PC-9 (cell line): ENCODE measurements at regions not wholly inside any gene's neighbourhood (a gene's known extent, or its start where the extent isn't known, plus 50 kb on each side); places are given as distances from the start of the nearest gene placed in this dataset.

ENCODE experiments used
- BruUV-seq: library from RNA; stranded (reverse); fragments of 400-500 nt; replicated peaks from 2 replicates; lab custom pipeline; 2021; lab: Mats Ljungman, UMichigan
- CTCF ChIA-PET: fragments of 300-600 bp; sonication (Branson Sonifier 250); formaldehyde crosslinking; loops from one replicate; lab custom pipeline; 2022; ENCODE audit warnings: antibody characterized with exemption; lab: Charles Lee
- POLR2A ChIA-PET: fragments of 300-600 bp; sonication (Branson Sonifier 250); formaldehyde crosslinking; loops from one replicate; lab custom pipeline; 2022; ENCODE audit warnings: antibody characterized with exemption; ENCODE audit not compliant: unreplicated experiment; lab: Charles Lee
- DNase-seq, 2 experiments: peaks; one replicate each; pipeline versions ENCODE4 v3.0.0 to v3.0.0-alpha.2; 2015 to 2022; ENCODE audit warnings: mixed read lengths in 1 of 2
- H2AFZ ChIP-seq: fragments of 200-600 bp; sonication (generic); 2 replicates; pipeline ENCODE4 v1.8.1; 2017; ENCODE audit warnings: antibody characterized with exemption
- H3F3A ChIP-seq: fragments of 200-600 bp; sonication (generic); 2 replicates; pipeline ENCODE4 v1.8.1; 2017; ENCODE audit warnings: antibody characterized with exemption, mild to moderate bottlenecking, low read depth; ENCODE audit not compliant: insufficient read depth
- H3K27ac ChIP-seq: fragments of 200-600 bp; sonication (generic); 2 replicates; pipeline ENCODE4 v1.6.1; 2016; ENCODE audit warnings: mixed run types
- H3K27me3 ChIP-seq: fragments of 200-600 bp; sonication (generic); 2 replicates; pipeline ENCODE4 v1.6.1; 2016; ENCODE audit warnings: low read depth, mixed run types; ENCODE audit not compliant: insufficient read depth
- H3K36me3 ChIP-seq: fragments of 200-600 bp; sonication (generic); 2 replicates; pipeline ENCODE4 v1.6.1; 2016; ENCODE audit warnings: low read depth, mixed run types
- H3K4me1 ChIP-seq: fragments of 200-600 bp; sonication (generic); replicated peaks from 2 replicates; pipeline ENCODE4 v1.6.1; 2016; ENCODE audit warnings: mixed run types; ENCODE audit not compliant: insufficient read depth
- H3K4me2 ChIP-seq: fragments of 200-600 bp; sonication (generic); 2 replicates; pipeline ENCODE4 v1.6.1; 2017; ENCODE audit warnings: mixed run types
- H3K4me3 ChIP-seq: fragments of 200-600 bp; sonication (generic); 2 replicates; pipeline ENCODE4 v1.6.1; 2016; ENCODE audit warnings: mixed run types
- H3K79me2 ChIP-seq: fragments of 200-600 bp; sonication (generic); 2 replicates; pipeline ENCODE4 v1.6.1; 2017; ENCODE audit warnings: low read depth, mixed run types
- H3K9me2 ChIP-seq: fragments of 200-600 bp; sonication (generic); 2 replicates; pipeline ENCODE4 v1.8.1; 2017; ENCODE audit warnings: mild to moderate bottlenecking; ENCODE audit not compliant: insufficient read depth
- H3K9me3 ChIP-seq: fragments of 200-600 bp; sonication (generic); 2 replicates; pipeline ENCODE4 v1.8.1; 2016; ENCODE audit warnings: low read depth; ENCODE audit not compliant: insufficient read depth
- H4K20me1 ChIP-seq: fragments of 200-600 bp; sonication (generic); 2 replicates; pipeline ENCODE4 v1.8.1; 2017; ENCODE audit not compliant: insufficient read depth
- EZH2 ChIP-seq: fragments of 200-600 bp; sonication (generic); IDR thresholded peaks from 2 replicates; pipeline ENCODE4 v1.8.0; 2017; ENCODE audit warnings: antibody characterized with exemption, low read depth
- intact Hi-C: fragments of 100-400 bp; cut with micrococcal nuclease; formaldehyde crosslinking; loops from one replicate; pipeline ENCODE4 v1.10.0; 2022; ENCODE audit not compliant: unreplicated experiment
- TF ChIP-seq, protein P1 (sequence below): fragments of 200-600 bp; sonication (generic); conservative IDR thresholded peaks from 2 replicates; pipeline ENCODE4 v1.6.1; 2017; ENCODE audit warnings: mixed run types, antibody characterized with exemption, mild to moderate bottlenecking, moderate library complexity

DNA sequence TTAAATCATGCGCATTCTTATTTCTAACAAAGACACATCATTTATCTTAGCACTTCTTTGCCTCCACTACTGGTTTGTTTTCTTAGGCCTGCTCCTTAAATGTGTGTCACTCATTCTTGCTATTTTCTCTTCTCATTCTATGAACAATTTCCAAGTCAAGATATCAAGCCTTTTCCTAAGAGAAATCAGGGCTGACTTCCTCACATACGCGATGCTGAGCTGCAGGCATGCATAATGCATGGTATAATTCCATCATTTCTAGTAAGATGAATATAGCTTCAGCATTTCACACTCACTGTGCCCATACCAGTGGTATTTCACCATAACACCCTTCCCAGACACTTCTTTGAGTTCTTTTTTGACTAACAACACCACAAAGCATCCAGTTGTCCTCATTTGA, 838.9 kb upstream of the DDX18 start:
- BruUV-seq = no TSS peak
- Histone ChIP-seq H3K4me2 (no peak overlapping the region), H3K79me2 (no peaks in the 10 kb centered on the region), H3K36me3 (no peaks in the 10 kb centered on the region), H3K4me1 (no peaks in the 10 kb centered on the region), H3K27me3 (no peaks in the 10 kb centered on the region), H3K27ac (no peak overlapping the region), H4K20me1 (no peaks in the 10 kb centered on the region), H2AFZ (no peak overlapping the region), H3K9me3 (no peaks in the 10 kb centered on the region), H3K9me2 (no peaks in the 10 kb centered on the region), H3K4me3 (no peak overlapping the region), H3F3A (no peaks in the 10 kb centered on the region)
- ChIA-PET CTCF (no interaction called here), POLR2A (no interaction called here)
- no peak for DNase-seq
- TF ChIP-seq EZH2 = no peak
- TF ChIP-seq, protein P1, sequence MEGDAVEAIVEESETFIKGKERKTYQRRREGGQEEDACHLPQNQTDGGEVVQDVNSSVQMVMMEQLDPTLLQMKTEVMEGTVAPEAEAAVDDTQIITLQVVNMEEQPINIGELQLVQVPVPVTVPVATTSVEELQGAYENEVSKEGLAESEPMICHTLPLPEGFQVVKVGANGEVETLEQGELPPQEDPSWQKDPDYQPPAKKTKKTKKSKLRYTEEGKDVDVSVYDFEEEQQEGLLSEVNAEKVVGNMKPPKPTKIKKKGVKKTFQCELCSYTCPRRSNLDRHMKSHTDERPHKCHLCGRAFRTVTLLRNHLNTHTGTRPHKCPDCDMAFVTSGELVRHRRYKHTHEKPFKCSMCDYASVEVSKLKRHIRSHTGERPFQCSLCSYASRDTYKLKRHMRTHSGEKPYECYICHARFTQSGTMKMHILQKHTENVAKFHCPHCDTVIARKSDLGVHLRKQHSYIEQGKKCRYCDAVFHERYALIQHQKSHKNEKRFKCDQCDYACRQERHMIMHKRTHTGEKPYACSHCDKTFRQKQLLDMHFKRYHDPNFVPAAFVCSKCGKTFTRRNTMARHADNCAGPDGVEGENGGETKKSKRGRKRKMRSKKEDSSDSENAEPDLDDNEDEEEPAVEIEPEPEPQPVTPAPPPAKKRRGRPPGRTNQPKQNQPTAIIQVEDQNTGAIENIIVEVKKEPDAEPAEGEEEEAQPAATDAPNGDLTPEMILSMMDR = no peak
- intact Hi-C loops = no loop called here

GRCh38 chr2:116979916-116980764, 834.4 kb upstream of the DDX18 start:
- intact Hi-C loops = no loop called here
- TF ChIP-seq, protein P1 = no peak
- no peak for TF ChIP-seq EZH2

GRCh38 chr2:116987447-116987846, 827.0 kb upstream of the DDX18 start:
- no peak overlapping the region for H3K4me3 ChIP-seq
- no peaks in the 10 kb centered on the region for H3K36me3 ChIP-seq
- H3K9me2 ChIP-seq = no peaks in the 10 kb centered on the region
- TF ChIP-seq, protein P1 = no peak
- TF ChIP-seq EZH2 = no peak
- intact Hi-C loops = no loop called here
- DNase-seq = no peak
- ChIA-PET POLR2A (no interaction called here), CTCF (no interaction called here)
- no peaks in the 10 kb centered on the region for H3K4me1 ChIP-seq
- H3K27me3 ChIP-seq = no peaks in the 10 kb centered on the region
- no peaks in the 10 kb centered on the region for H3K9me3 ChIP-seq
- H3K4me2 ChIP-seq = no peak overlapping the region
- no TSS peak for BruUV-seq
- no peaks in the 10 kb centered on the region for H3K79me2 ChIP-seq
- H3K27ac ChIP-seq = no peak overlapping the region
- H4K20me1 ChIP-seq = no peaks in the 10 kb centered on the region
- H2AFZ ChIP-seq = no peak overlapping the region
- H3F3A ChIP-seq = no peaks in the 10 kb centered on the region

More at GRCh38 chr2:116979916-116980764, 834.4 kb upstream of the DDX18 start:
- Histone ChIP-seq H3K36me3 (no peaks in the 10 kb centered on the region), H3K27ac (no peak overlapping the region), H3K9me2 (no peaks in the 10 kb centered on the region), H3K9me3 (no peaks in the 10 kb centered on the region), H3K4me2 (no peak overlapping the region), H3K27me3 (no peaks in the 10 kb centered on the region), H2AFZ (no peak overlapping the region), H3K4me3 (no peak overlapping the region), H3F3A (no peaks in the 10 kb centered on the region), H4K20me1 (no peaks in the 10 kb centered on the region), H3K4me1 (no peaks in the 10 kb centered on the region), H3K79me2 (no peaks in the 10 kb centered on the region)
- CTCF ChIA-PET = no interaction called here
- POLR2A ChIA-PET = no interaction called here
- no TSS peak for BruUV-seq
- DNase-seq = no peak
